HG02840 (cell line): ENCODE measurements at regions not wholly inside any gene's neighbourhood (a gene's known extent, or its start where the extent isn't known, plus 50 kb on each side); places are given as distances from the start of the nearest gene placed in this dataset.

ENCODE experiments used
- ATAC-seq: cut with Tn5 transposase; IDR thresholded peaks from one replicate; pipeline ENCODE4 v1.9.1; 2021; ENCODE audit warnings: mild to moderate bottlenecking, moderate library complexity, moderate number of reproducible peaks; ENCODE audit not compliant: unreplicated experiment, low FRiP score

DNA sequence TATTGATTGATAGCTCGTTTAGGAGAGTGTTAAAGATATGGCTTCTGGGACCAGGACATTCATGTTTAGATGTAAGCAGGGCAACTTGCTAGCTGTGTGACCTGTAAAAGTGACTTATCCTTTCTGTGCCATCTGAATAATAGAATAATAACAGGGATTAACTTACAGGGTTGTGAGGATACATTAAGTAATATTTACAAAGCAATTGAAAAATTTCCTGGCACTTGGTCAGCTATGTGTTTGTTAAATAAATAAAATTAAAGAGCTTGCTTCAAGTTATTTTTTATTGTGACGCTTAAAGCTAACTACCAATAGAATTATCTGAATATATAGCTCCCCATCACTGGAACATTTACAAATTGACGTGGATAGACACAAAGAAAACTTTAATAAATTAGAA lies 287.9 kb upstream of the CDIN1 start:
- ATAC-seq, result no peak

DNA sequence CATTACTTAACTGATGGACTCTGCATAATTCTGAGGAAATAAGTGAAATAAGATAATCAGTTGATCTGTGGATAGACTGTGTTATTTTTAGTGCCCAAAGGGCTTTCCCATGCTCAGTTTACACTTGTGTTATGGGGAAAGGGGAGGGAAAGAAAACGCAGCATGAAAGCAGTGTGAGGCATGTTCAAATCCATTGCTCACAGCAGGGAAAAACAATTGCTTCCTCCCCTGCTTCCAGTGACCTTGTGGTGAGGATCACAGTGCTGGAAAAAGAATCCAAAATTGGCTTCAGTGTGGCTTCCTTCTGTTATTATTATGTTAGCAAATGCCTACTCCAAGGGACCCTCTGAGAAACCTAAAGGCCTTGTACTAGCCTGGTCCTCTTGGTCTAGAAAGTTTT lies 285.1 kb upstream of the CDIN1 start:
- ATAC-seq, result no peak

DNA sequence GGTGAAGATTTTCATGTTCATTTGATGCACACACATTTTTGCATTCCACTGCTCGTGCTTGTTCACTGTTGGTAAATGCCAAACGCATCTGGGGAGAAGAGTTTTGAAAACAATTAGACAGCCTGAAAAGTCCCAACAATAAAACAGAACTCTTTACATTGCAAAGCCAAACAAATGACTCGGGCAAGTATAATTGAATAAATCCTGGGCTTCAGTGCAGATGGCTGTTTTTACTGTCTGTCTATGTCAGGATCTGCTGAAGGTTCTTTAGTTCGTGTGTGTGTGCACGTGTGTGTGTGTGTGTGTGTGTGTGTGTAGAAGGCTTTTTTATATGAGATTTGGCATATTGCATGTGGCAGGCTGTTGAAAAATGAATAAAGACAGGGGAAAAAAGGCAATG lies 277.5 kb upstream of the CDIN1 start:
- no peak for ATAC-seq

DNA sequence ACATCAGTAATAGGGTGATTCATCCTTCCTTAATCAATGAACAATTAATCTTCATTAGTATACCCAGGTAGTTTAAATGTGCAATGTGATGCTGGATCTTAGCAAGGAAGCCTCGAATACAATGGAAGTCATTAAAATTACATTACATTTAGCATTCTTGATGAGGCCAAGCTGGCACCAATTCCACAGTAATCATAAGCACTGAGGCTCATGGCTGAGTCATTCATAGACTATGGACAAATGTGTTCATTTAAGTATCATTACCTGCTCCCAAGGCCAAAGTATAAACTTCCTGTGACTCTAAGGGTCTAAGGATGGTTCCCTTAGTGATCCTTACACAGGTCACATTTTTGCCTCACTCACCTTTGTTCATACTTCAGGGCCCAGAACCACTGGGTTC lies 266.4 kb upstream of the CDIN1 start:
- no peak for ATAC-seq

DNA sequence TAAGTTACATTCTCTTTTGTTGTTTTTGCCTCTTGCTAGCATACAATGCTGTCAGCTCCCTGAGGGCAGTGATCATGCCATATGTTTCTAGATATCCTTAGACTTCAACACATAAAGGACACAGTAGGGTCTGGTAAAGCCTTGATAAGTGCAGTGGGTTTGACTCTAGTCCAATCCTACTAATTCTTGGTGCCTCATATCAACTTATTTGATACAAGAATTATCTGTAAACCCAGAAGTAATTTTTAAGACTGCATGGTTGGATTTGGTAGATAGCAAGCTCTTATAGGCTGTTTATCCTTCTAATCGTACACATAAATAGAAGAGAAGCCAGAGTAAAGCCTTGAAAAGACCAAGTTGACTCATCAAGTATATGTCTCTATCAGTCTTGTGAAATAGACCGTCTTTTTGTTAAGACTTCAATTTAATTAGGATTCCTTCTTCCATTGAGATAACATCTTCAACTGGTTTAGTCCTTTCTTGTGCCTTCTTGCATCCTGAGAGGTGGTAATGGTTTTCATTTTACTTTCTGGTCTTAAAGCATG lies 265.6 kb upstream of the CDIN1 start:
- no peak for ATAC-seq

DNA sequence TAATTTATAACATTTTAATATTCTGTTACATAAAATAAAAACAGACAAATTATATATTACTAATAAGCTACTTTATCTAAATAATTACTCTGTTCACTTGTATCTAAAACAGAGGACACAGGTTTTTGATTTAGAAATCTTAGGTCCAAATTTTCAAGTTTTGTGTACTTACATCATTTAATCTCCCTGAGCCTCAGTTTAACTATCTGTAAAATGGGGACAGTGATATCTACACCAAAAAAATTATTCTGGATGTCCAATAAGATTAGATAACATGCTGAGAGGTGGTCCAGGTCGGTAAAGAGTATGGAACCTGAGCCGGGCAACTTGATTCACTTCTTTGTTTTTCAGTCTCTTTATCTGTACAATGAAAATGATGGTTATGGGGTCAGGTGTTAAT lies 263.8 kb upstream of the CDIN1 start:
- no peak for ATAC-seq

DNA sequence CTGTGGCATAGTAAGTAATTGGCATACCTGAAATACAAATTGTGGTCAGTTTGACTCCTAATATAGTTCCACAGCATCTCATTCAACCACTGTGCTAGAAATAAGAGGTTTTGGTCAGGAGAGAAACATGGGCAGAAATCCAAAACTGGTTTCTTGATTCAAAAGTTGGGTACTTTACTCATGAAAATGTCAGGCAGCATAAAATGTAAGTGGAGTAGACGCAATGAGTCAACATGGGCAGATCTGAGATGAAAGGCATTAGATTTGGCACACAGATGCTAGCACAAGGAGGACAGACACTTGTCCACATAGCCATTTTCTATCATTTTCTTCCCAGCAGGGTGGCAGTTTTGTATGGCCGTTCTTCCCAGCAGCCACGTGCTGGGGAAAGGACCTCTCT lies 255.8 kb upstream of the CDIN1 start:
- no peak for ATAC-seq

DNA sequence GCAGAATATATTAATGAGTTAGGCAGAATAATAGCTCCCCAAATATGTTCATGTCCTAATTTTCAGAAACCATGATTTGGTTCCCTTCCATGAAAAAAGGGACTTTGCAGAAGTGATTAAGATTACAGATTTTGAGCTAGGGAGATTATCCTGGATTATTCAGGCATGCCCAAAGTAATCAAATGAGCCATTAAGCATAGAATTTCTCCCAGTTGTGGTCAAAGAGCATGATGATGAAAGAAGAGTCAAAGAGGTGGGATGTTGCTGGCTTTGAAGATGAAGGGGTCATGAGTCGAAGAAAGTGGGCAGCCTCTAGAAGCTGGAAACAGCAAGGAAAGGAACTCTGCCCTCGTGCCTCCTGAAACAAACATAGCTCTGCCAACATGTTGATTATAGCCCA lies 254.2 kb upstream of the CDIN1 start:
- ATAC-seq, result no peak

DNA sequence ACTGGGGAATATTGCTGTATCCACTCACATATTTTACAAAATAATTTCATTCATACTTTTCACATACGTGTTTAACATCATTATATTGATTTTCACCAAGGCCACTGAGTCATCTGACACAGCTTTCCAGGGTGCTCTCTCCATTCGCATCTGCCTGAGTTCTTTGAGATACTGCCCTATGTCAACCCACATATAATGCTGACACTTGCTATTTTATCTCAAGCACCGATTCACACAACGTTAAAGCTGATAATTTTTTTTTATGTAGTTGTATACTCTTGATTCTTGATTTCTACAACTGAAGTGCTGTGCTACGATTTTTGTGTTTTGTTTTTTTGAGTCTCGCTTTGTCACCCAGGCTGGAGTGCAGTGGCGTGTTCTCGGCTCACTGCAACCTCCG lies 249.8 kb upstream of the CDIN1 start:
- no peak for ATAC-seq

DNA sequence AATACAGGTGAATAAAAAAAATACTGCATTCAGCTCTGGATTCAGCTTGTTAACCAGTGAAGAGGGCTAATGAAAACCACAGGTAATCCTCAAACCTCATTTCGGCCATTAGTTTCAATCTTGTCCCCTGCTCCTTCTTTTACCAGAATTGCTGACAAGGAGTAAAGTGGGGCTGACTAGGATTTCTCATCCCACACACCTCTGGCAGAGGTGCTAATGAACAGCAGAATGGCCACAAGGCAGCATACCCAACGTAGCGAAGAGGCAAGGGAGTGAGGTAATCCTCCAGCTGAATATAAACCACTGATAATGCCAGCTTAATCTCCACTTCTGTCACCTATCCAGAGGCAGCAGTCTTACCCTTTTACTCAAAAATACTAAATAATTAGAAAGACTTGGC lies 248.8 kb upstream of the CDIN1 start:
- no peak for ATAC-seq

DNA sequence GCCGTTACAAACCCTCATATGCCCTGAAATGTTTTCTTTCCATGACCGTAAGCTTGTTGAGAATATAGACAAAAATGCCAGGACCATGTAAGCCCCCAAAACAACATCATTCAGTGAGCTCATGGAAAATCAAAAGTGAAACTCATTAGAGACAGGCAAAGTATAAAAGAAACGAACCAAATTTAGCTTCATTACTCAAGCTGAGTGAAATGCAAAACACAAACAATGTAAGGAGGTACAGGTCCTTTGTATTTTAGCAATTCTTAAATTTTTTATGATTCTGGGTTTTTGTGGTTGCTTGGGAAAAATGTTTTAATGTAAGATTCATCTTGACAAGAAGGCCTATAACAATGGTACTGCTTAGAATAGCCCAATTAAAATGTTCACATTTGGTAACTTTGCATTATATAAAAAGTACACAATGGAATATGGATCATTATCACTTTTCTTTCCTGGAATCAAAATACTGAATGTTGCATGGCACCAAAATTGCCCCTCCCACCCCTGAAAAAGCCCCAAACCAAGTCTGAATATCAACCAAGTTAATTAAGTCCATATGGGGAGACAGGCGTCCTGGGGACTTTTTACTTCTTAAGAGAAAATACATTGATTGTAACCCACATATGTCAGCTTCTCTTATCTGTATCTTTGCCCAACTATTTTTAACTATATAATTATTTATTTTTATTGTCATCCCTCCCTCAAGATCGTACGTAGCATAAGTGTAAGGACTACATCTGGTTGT lies 247.7 kb upstream of the CDIN1 start:
- ATAC-seq, result no peak

DNA sequence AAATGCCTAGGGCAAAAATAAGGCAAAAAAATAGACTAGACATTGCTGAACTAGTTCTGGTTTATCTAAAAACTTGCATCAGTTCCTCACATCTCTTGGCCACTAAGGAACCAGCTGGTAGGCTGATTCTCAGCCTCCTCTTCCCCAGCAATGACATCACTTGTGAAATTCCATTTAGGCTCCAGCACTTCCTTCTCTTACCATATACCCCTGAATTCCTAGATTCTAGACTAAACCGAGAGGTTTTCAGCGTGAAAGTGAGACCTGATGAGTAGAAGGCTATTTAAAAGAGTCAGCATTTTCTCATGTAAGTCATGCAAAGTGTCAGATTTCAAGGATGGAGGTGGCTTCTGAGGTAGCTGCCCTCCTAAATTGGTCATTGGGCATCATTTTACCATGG lies 247.1 kb upstream of the CDIN1 start:
- ATAC-seq, result no peak

DNA sequence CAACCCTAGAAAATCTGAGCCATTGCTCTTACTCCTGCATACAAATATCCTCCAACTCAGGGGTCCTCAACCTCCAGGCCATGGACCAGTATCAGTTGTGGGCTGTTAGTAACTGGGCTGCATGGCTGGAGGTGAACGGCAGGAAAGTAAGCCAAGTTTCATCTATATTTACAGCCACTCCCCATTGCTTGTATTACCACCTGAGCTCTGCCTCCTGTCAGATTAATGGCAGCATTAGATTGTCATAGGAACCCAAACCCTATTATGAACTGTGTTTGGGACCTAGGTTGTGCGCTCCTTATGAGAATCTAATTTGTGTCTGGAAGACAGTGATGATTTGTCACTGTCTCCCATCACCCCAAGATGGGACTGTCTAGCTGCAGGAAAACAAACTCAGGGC lies 246.5 kb upstream of the CDIN1 start:
- no peak for ATAC-seq

DNA sequence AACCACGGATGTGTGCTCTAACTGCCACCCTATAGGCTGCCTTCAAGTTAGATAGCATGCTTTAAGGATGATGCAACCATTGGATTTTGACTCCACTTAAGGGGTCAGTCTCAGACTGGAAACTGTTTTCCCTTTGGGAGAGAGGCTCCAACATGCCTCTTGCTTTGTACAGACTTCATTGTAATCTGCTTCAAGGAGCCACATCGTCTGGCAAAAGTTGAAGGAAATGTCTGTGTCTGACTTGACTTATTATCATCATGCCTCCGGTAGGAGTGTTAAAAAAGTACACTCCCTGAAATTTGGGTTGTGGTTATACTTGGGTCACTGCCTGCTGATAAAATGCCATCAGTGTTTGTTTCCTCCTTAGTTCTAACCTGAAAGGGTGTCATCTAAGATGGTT lies 245.4 kb upstream of the CDIN1 start:
- ATAC-seq, result no peak

DNA sequence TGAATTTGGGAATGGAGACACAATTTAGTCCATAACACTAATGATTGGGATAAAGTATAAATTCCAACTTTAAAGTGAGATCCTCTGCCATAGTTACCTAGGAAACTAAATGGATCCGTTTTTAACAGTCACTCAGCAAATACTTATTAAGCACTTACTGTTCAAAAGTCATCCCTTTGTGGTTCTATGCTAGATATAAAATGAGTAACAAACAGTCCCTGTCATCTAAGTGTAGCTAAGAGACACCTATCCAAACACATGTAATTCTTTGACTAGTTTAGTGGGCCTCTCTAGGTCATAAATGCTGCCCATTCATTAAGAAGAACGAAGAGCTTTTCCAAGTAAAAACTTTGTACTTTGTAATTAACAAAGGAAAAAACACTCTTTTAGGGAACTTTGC lies 244.2 kb upstream of the CDIN1 start:
- ATAC-seq, result no peak

DNA sequence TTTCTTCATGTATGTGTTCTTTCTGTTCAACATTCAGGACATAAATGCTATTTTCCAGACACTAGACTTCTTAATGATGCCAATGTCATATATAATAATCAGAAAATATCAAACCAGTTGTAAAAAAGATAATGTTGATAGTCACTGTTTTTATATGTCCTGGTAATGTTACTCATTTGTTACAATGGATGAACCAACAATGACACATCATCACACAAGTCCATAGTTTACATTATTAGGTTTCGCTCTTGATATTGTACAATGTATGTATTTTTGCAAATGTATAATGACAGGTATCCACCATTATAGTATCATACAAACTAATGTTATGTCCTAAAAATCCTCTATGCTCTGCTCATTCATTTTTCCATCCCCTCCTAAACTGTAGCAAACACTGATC lies 243.8 kb upstream of the CDIN1 start:
- no peak for ATAC-seq

DNA sequence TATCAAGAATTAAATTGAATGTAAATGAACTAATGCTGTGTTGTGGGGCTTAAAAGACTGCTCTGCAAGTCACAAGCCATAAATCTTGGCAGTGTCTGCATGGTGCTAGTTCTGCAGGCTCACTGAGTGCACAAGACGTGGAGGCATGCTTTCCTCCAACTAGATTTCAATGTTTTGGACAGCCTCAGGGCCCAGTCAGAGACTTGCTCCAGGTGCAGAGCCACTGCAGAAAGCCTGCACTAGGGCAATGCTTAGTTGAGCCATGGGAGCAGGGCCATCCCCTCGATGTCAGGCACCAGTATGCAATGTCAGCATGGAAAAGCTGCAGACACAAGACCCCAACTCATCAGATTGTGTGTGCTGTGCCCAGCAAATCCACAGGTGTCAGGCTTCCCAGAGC lies 234.5 kb upstream of the CDIN1 start:
- ATAC-seq, result no peak

DNA sequence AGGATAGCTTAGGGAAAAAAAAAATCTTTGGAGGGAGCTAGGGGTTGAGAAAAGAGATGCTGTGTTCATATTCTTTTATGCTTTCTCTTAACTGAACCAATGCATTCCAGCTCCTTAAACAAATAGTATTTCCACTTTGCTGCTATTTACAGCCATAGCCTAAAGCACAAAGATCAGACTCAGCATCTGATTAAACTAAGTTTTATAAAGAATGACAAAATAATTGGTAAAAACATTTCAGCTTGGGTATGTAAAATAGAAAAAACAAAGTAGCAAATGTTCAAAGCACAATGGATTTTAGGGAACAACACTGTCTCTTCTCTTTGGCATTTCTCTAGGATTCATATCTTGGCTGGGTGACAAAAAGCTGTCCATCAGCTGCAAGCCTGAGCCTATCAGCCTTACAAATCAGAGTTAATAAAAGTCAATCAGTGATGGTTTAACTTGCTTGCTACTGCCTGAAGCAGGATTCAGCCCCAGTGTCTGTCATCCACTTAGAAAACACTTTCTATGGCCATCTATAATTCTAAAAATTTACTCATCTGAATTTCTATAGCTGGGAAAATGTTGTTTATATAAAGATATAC lies 232.1 kb upstream of the CDIN1 start:
- ATAC-seq, result no peak

DNA sequence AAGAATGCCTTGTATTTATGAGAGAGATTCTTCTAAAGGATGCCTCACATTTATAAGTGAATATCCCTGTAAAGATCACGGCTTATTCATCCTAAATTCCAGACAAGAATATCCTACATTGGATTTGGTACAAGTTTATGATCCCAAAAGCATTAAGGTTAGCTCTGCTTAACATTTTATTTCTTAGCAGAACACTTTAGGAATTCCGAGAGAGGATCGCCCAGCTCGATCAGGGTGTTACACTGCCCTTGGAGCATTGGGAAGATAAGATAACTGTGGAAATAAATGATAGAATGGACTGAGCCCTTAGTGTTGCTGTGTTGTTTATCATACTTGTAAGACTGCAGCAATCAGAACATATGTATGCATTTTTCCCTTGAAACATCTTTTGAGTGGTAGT lies 223.0 kb upstream of the CDIN1 start:
- no peak for ATAC-seq

DNA sequence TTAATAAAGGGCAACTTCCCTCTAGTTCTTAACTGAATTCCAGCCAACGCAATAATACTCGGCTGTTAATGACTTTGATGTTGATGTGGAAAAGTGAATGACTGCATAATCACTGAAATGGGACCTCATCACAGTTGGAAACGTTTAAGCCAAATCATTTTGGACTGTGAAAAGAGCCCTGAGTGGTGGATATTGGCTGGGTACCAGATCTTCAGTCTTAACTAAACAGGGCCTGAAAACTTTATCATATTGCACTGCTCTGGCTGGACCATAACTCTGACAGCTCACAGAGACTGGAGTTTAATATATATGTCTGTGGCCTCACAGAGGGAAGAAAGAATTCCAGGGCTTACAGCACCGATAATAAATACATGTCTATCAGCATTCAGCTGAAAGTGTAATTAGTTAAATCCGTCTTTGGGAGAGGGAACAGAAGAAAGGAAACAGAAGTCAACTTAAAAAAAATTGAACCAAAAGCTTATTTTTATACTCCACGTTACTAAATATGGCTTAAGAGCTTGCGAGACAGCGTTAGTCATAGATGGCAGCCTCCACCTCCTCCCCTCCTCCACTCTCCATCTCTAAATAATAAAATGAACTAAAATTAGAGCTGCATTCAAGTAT lies 222.3 kb upstream of the CDIN1 start:
- ATAC-seq, result no peak

DNA sequence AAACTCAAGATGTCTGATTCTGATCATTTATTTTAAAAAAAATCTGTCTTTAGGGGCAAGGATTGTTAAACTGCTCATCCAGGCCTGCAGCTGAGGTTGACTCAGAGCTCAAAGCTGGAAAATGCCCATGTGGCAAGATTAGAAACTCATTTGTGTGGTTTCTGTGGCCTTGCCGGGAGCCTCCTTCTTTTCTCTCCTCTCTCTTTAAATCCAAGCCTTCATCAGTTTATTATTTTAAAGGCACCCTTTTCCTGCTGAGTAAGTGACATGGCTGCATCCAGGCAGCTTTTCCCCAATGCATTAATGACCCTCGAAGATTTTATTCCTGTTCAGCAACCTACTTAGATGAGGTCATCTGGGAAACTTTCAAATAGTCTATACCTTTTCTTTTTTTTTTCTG lies 221.3 kb upstream of the CDIN1 start:
- ATAC-seq, result no peak

DNA sequence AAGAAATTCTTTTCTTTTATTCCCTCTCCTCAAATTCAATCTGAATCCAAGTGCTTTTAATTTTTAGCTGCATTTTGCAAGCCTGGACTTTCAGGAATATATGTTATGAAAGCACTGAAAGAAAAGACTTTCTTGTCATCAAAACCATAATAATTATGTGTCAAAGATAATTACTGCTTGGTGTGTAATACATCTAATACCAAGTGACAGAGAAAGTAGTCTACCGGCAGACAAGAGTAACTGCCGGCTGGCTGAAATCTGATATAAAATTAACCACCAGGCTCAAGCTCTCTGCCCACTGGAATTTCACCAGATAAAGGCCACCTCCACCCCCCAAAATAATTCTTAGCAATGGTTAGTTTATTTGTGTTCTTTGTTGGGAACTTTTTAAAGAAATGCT lies 220.9 kb upstream of the CDIN1 start:
- no peak for ATAC-seq
